ENCODE measurements at regions not wholly inside any gene's neighbourhood (a gene's known extent, or its start where the extent isn't known, plus 50 kb on each side); places are given as distances from the start of the nearest gene placed in this dataset.

DNA sequence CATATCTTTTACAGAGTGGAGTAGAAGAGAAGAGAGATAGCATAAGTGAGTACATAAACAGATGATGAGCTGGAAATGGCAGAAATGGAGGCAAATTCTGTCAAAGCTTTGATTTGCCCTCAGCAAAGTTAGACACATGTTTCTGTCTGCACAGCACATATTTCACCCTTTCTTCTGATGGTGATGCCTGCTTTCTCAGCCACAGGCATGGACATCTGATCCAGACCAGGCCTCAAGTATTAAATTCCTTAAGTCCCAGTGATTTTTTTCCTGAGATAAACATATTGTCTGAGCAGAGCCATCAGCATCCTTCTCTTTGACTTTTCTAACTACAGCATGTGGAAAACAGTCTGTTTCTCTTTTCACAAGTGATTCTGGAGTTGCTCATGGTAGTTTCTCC is 409.8 kb downstream of the MAN2A1 start:
- TF ChIP-seq, protein P1, sequence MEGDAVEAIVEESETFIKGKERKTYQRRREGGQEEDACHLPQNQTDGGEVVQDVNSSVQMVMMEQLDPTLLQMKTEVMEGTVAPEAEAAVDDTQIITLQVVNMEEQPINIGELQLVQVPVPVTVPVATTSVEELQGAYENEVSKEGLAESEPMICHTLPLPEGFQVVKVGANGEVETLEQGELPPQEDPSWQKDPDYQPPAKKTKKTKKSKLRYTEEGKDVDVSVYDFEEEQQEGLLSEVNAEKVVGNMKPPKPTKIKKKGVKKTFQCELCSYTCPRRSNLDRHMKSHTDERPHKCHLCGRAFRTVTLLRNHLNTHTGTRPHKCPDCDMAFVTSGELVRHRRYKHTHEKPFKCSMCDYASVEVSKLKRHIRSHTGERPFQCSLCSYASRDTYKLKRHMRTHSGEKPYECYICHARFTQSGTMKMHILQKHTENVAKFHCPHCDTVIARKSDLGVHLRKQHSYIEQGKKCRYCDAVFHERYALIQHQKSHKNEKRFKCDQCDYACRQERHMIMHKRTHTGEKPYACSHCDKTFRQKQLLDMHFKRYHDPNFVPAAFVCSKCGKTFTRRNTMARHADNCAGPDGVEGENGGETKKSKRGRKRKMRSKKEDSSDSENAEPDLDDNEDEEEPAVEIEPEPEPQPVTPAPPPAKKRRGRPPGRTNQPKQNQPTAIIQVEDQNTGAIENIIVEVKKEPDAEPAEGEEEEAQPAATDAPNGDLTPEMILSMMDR (conservative IDR thresholded peaks at IDR 0.05; ENCODE audit: low read length) = no peak
- TF ChIP-seq EZH2phosphoT487 (IDR thresholded peaks at IDR 0.05; ENCODE audit: borderline replicate concordance, low read depth, low read length) = no peak
